ENCODE measurements at regions not wholly inside any gene's neighbourhood (a gene's known extent, or its start where the extent isn't known, plus 50 kb on each side); places are given as distances from the start of the nearest gene placed in this dataset.
"Not testable (repeated sequence)": the region's sequence is repeated elsewhere in the genome, so short reads cannot be mapped to it uniquely, and the experiment has no call there.

DNA sequence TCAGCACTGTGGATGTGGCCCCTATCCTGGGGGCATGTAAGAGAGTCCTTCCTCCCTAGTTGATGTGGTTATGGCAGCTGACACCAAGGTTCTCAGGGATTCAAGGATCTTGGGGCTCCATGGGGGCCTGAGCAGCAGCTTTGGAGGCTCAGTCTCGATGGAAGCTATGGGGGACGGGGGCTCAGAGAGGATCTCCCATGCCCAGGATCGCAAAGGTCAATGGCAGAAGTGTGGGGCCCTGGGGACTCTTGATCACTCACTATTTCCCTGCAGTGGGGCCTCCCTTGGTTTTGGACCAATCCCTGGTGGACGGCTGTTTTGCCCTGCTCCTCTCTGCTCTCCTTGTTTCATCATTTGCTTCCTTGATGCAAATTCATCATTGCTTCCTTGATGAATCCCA is 885.9 kb downstream of the CDH8 start:
- DNase-seq, result no peak

DNA sequence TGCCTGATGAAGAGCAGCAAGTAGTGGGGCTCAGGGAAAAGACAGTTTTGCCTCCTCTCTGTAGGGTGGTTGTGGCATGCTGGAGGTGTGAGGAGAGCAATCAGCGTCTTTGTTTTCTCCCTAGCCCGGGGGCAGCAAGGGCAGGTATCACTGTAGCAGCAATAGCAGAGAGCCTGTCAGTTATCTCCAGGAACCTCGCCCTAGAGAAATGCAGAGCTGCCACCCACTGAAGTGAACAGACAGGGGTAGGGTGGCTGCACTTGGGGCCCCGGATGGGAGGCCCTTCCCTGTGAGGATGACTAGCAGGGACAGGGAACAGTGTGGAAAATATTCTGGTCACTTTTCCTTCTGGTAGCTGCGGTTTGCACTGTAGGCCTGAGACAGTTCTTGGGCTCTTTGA is 886.5 kb downstream of the CDH8 start:
- no peak for DNase-seq

DNA sequence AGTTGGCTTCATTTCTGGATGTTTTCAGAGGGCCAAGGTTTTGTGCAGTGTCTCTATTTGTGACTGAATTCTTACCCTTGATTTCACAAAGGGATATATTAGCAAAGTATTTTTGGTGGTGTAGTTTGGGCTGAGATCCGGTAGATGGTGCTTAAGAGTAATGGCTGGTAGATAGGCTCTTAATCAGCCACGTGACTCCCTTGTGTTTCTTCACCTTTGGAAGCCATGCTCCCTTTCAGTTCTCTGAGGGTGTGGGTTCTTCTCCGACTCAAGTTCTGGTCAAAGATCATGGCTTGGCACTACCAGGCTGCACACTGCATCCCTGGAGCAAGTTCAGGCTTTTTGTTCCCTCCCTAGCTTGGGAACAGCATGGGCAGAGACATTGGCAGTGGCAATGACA is 887.3 kb downstream of the CDH8 start:
- DNase-seq, result no peak

DNA sequence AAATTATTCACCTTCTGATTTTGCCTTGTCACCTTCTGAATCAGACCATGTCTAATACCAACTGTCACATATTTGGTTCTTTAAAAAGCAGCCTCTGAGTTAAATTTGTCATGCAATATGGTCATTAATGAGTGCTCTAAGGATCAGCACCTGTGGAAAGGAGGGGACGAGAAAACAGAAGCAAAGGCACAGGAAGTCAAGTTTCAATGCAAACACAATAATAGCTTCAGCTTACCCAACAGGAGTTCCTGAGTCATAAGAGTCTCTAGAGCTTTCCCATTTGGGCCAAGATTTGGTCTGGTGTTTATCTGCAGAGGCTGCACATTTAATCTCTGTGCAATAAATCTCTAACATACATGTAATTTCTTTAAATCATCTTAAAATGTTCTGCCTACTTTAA is 889.8 kb downstream of the CDH8 start:
- no peak for DNase-seq

DNA sequence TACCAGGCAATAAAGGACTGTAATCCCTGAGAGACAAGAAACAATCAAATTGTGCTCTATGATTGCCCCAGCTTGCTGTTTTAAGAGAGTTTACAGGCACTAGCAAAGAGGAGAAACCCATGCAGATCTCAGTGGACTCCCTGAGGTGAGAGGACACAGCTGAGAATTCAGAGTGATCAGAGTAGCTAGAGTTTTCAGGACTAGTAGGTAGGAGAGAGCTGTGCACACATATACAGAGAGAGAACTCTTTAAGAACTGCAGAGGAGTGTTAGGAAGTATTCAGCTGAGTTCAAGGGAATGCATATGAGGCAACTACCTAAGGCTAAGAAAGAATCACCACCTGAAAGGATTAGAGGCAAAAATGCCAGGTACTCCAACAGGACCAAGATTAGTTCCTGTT is 904.8 kb downstream of the CDH8 start:
- no peak for DNase-seq

DNA sequence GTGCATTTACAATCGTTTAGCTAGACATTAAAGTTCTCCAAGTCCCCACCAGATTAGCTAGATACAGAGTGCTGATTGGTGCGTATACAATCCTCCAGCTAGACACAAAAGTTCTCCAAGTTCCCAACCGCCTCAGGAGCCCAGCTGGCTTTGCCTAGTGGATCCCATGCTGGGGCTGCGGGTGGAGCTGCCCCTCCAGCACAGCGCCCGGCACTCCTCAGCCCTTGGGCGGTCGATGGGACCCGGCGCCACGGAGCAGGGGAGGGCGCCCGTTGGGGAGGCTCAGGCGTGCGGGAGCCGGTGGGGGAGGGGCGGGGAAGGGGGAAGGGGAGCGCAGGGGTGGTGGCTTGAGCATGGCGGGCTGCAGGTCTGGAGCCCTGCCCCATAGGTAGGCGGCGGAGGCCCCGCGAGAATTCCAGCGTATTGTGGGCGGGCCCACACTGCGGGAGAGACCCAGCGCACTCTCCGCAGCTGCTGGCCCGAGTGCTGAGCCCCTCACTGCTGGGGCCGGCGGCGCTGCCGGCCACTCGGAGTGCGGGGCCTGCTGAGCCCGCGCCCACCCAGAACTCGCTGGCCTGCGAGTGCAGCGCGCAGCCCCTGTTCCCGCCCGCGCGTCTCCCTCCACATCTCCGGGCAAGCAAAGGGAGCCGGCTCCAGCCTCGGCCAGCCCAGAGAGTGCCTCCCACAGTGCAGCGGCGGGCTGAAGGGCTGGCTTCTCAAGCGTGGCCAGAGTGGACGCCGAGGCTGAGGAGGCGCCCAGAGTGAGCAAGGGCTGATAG is 907.5 kb downstream of the CDH8 start:
- no peak for DNase-seq

DNA sequence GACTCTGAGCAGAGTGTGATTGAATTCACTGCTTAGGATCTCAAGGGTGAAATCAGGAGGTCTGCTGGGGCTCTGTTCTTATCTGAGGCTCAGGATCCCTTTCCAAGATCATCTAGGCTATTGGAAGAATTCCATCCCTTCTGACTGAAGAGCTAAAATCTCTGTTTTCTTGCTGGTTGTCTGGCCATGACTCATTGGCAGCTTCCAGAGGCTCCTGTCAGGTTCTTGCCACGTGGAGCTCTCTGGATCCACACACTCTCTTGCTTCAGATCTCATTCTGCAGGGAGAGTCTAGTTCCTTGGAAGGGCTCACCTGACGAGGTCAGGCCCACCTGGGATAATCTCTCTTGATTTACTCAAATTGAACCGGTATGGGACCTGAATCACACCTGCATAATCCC is 930.7 kb downstream of the CDH8 start:
- no peak for DNase-seq

DNA sequence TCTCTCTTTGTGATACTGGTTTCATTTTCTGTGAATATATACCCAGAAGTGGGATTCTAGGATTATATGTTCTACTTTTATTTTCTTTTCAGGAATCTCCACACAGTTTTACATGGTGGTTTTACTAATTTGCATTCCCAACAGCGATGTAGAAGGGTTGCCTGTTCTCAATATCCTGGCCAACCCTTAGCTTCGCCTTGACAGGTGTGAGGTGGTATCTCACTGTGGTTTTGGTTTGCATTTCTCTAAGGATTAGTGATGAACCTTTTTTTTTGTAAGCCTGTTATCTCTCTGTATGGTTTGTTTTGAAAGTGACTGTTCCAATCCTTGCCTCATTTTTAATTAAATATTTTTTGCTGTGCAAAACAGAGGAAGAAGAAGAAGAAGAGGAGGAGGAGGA is 937.7 kb downstream of the CDH8 start:
- DNase-seq, result no peak

DNA sequence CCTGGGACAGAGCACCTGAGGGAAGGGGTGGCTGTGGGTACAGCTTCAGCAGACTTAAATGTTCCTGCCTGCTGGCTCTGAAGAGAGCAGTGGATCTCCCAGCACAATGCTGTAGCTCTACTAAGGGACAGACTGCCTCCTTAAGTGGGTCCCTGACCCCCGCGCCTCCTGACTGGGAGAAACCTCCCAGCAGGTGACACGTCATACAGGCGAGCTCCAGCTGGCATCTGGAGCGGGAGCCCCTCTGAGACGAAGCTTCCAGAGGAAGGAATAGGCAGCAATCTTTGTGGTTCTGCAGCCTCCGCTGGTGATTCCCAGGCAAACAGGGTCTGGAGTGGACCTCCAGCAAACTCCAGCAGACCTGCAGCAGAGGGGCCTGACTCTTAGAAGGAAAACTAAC is 944.9 kb downstream of the CDH8 start:
- not testable (repeated sequence) for DNase-seq

DNA sequence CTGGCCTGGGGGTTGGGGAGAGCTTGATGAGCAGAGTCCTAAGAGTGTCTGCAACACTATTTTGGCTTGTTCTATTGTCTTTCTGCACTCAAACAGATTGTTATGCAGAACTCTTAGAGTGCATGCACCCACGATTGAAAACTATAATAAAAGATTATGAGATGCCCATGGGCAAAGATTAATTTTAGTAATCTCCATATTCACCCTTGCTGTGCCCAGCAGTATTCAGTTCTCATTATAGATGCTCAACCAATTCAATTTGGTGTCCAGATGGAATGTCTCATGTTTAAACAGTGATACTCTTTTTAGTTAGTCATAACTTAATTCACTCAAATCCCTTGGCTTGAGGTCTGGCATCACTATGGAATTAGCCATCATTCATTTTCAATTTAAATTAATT is 952.5 kb downstream of the CDH8 start:
- DNase-seq, result no peak

DNA sequence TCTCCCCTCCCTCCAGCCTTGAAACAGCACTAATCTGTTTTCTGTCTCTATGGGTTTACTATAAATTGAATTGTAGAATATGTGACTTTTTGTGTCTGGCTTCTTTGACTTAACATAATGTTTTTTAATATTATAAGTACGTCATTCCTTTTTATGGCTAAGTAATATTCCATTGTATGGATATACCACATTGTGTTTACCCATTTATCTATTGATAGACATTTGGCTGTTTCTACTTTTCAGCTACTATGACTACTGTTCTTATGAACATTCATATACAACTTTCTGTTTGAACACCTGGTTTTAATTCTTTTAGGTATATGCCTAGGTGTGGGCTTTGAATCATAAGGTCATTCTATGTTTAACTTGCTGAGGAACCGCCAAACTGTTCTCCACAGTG is 961.9 kb downstream of the CDH8 start:
- no peak for DNase-seq

DNA sequence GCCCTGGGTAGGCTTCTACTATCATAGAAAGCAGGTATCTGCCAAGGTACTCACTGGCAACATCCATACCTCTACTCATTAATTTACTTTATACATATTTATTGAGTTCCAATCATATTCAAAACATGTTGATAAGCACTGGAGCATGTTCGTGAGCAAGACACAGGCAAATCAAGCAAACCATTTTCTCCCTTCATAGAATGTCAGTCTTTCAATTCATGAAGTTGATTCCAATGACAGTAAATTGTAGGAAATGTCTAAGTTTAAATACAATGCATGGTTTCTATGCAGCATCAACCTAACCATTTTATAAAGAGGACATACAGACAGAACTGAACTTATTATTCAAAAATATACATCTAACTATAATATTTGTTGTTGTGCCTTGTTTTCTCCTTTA is 978.6 kb downstream of the CDH8 start:
- no peak for DNase-seq

DNA sequence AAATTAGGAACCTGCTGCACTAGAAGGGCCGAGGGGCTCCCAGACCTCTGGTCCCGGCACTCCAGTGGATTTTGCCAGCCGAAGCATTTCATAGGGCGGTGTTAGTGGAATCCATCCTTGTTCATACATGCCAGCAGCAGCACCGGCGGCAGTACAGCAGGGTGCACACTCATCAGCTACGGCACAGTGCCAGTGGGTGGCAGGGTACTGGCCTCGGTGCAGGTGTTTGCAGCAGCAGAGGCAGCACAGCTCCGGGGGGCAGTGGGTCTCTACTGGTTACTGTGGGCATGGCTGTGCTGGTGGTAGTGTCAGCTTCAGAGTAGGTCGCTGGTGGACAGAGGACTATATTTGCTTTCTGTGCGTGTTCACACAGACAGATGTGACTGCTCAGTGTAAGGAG is 985.7 kb downstream of the CDH8 start:
- DNase-seq, result no peak

DNA sequence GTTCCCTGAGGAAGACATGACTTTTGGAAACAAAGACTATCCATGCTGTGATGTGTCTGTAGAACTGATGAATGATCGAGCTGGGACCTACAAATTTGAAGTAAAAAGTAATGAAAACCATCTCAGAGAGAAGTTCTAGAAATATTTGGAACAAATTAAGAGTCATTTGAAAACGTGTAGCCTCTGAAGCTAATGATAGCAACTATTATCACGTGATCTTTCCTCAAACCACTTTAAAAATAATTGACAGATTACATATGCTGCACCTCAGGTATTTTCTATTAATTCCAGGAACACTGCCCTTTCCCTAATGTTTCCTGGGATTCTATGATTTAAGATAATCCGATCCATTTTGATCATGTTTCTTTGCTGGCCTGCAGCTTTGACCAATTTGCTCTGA is 990.3 kb downstream of the CDH8 start:
- no peak for DNase-seq

DNA sequence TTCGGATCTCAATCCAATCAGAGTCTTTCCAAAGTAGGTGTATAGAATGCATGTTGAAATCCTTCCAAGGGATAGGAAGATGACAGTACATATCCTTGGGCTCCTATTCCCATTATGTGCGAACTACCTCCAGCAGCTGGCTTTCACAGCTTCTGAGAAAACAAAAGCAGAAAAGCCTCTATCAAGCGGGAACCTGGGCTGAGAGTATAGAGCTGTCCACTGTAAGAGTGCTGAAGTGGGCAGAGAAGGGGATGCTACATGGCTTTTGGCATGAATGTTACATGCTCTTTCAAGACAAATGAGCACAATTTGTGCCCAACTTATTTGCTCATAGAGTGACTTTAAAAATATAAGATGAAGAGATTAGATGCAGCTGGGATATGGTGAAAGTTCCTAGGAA is 993.5 kb downstream of the CDH8 start:
- DNase-seq, result no peak

DNA sequence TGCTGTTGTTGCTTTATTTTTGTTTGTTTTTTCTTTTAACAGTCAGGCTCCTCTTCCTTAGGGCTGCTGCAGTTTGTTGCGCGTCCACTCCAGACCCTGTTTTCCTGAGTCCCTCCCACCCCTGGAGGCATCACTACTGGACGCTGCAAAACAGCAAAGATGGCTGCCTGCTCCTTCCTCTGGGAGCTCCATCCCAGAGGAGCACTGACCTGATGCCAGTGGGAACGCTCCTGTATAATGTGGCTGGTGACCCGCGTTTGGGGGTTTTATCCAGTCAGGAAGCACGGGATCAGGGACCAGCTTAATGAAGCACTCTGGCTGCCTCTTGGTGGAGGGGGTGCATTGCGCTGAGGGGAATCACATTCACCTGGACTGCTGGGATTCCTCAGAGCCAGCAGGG is 1005.6 kb downstream of the CDH8 start:
- no peak for DNase-seq

DNA sequence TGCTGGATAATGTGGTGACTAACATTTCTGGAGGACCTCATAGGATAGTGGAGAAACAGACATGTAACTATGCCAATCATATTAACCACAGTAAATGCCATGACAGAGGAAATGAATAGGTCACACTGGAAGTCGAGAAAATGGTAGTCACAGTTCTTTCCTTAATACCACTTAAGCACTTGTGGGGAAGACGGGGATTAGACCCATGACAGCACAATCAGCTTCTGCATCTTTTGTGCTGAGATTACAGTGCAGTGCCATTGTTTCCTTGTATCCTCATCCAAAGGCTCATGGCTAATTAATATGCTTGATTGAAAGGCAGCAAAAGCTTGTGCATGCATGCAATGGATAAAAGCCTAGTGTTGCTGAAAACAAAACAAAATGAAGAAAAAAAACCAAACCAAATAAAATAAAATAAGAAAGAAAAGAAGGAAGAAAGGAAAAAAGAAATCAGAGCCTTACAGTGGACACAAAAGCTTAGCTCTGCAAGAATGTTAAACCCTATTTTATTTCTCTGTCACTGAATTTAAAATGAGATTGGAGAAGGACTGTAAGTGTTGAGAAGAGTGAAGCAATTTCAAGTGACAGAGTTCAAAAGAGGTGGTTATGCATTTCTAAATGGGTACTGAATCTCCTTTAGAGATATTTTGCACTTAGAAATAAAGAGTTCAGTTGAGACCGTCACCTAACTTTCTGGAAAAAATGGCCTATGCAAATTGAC is 1011.9 kb downstream of the CDH8 start:
- DNase-seq, result no peak

DNA sequence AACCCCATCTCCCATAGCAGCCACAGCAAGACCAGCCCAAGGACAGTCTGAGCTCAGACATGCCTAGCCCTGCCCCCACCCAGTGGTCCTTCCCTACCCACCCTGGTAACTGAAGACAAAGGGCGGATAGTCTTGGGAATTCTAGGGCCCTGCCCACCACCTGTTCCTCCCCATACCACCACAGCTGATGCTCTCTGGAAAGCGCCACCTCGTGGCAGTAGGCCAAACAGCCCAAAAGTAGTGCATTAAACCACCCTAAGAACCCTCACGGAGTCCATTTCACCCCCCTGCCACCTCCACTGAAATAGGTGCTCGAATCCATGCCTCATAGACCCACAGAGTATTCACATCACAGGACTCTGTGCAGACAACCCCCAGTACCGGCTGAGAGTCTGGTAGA is 1021.4 kb downstream of the CDH8 start:
- DNase-seq, result no peak

DNA sequence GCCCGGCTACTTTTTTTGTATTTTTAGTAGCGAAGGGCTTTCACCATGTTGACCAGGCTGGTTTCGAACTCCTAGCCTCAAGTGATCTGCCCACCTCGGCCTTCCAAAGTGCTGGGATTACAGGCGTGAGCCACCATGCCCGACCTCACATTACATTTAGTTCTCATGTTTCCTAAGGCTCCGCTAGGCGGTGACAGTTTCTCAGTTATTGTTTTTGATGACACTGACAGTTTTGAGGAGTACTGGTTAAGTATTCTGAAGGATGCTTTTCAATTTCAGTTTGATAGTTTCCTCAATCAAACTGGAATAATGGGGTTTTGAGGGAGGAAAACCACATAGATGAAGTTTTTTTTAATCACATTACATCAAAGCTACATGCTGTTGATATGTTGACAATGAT is 1028.5 kb downstream of the CDH8 start:
- no peak for DNase-seq

DNA sequence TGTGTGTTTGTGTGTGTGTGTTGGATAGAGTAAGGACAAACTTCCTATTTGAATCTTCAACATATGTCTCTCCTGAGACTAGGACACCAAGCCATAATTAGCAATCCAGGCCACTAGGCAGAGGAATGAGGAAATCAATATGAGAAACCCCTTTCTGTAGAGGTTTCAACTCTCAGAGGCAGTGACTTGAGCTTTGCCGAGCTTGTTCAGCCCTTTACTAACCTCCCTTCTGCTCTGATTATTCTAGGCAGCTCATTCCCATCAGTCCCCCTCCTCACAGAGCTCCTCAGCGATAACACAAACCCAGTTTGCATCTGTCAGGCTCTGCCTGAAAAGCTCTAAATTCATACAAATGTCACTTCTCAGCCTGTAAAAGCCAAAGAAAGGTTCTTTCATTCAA is 1030.3 kb downstream of the CDH8 start:
- no peak for DNase-seq

DNA sequence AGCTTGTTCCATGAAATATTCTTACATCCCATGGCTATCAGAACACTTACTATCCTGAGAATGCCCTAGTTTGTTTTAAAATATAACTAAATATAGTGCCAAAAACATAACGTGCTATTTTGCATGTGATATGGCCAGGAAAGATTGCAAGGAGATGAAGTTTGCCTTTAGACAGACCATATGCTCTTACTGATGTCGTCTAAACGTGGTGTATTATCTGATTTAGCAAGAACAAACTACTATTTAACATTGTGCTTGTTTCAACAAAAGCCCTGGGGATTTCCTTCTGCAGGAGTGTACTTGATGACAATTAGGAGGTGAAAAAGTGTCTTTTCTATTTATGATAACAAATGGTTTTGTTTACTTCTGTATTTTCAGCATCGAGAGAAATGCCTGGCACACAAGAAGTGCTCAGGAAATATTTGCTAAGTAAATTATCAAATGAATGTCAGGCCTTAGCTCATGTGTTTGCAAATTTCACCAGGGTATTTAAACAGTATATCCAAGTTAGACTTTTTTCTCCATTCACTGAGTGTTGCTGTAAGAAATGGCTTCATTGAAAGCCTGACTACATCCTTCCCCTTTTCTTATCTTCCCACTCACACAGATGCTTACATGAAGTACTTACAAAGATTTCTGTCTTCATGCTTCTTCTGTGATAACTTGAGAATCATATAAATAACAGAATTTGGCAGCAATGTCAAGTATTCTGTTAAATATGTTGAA is 1033.6 kb downstream of the CDH8 start:
- no peak for DNase-seq

DNA sequence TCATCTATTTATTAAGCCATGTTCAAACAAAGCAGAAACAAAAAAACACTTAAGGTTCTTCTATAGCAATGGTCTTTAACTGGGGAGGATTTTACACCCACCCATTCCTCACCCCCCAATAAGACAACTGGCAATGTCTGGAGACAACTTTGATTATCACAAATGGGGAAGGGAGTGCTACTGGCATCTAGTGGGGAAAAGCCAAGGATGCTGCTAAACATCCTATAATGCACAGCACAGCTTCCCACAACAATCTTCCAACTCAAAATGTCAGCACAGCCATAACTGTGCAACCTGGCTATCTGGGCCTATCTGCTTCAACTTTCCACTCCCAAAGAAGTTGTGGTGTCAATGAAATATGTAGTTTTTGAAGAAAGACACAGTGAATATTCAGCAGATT is 1044.4 kb downstream of the CDH8 start:
- DNase-seq, result no peak

DNA sequence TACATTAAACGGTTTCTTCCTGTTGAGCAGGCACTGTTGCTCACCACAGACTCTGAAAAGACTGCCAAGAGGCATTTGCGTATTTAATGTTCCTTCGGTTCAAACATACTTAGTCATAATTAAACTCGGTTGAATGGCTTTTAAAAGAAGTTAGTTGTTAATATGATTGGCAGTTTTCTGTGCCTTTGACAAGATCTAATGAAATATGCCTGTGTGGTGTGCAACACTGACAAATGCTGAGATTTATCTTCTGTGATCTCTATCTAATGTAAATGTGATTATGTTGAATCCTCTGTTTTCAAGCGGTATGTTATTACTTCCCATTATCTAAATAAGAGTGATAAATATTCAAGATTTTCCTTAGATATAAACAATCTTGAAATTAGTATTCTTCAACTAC is 1046.6 kb downstream of the CDH8 start:
- no peak for DNase-seq

DNA sequence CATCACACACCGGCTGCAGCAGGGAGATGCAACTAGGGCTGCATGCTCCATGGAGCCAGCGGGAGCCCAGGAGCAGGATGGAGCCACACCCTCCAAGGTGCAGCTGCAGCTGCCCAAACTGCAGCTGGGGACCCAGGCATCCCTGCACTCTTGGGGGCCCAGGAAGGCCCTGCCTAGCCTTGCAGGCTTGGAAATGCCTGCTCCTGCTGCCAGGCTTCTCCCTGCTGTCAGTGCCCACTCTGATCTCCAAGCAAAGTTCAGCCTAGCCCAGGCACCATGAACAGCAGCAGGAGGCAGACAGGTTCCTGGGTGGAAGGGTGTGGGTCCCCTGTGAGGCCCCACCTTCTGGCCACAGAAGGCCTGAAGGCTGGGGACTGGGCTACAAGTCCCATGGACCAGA is 1057.1 kb downstream of the CDH8 start:
- no peak for DNase-seq
